ENCODE measurements at regions not wholly inside any gene's neighbourhood (a gene's known extent, or its start where the extent isn't known, plus 50 kb on each side); places are given as distances from the start of the nearest gene placed in this dataset.

- Mint-ChIP-seq H3K4me3 (no peak overlapping the region), H3K4me1 (no peaks in the 10 kb centered on the region), H3K27ac (no peak overlapping the region), H3K9me3 (no peaks in the 10 kb centered on the region), H3K36me3 (no peaks in the 10 kb centered on the region), H3K27me3 (no peaks in the 10 kb centered on the region)
- DNase-seq: no peak
Measured at GRCh38 chr13:107827840-107828549, 387.3 kb downstream of the LIG4 start.

- no peak overlapping the region for H3K27ac Mint-ChIP-seq
- H3K9me3 Mint-ChIP-seq: no peaks in the 10 kb centered on the region
- no peaks in the 10 kb centered on the region for H3K27me3 Mint-ChIP-seq
- no peaks in the 10 kb centered on the region for H3K36me3 Mint-ChIP-seq
- H3K4me3 Mint-ChIP-seq: no peak overlapping the region
- no peaks in the 10 kb centered on the region for H3K4me1 Mint-ChIP-seq
- DNase-seq: no peak
Measured at GRCh38 chr13:107824635-107825034, 390.7 kb downstream of the LIG4 start.

GRCh38 chr13:107822006-107822405 lies 393.3 kb downstream of the LIG4 start:
- no peaks in the 10 kb centered on the region for H3K9me3 Mint-ChIP-seq
- H3K27me3 Mint-ChIP-seq: no peaks in the 10 kb centered on the region
- H3K4me3 Mint-ChIP-seq: no peak overlapping the region
- H3K4me1 Mint-ChIP-seq: no peaks in the 10 kb centered on the region
- H3K36me3 Mint-ChIP-seq: no peaks in the 10 kb centered on the region
- H3K27ac Mint-ChIP-seq: no peak overlapping the region
- DNase-seq: no peak

- no peak for DNase-seq
- Mint-ChIP-seq H3K9me3 (no peaks in the 10 kb centered on the region), H3K36me3 (no peaks in the 10 kb centered on the region), H3K27me3 (no peaks in the 10 kb centered on the region), H3K4me3 (no peak overlapping the region), H3K27ac (no peak overlapping the region), H3K4me1 (no peaks in the 10 kb centered on the region)
Measured at GRCh38 chr13:107821492-107821891, 393.8 kb downstream of the LIG4 start.

- Mint-ChIP-seq H3K9me3 (no peaks in the 10 kb centered on the region), H3K4me1 (no peaks in the 10 kb centered on the region), H3K27ac (no peak overlapping the region), H3K4me3 (no peak overlapping the region), H3K36me3 (no peaks in the 10 kb centered on the region), H3K27me3 (no peaks in the 10 kb centered on the region)
- DNase-seq: no peak
Measured at GRCh38 chr13:107819071-107819470, 396.3 kb downstream of the LIG4 start.

GRCh38 chr13:107817647-107818287 lies 397.6 kb downstream of the LIG4 start:
- H3K4me3 Mint-ChIP-seq: no peak overlapping the region
- H3K27ac Mint-ChIP-seq: no peak overlapping the region
- no peaks in the 10 kb centered on the region for H3K9me3 Mint-ChIP-seq
- no peak for DNase-seq
- H3K27me3 Mint-ChIP-seq: no peaks in the 10 kb centered on the region
- H3K36me3 Mint-ChIP-seq: no peaks in the 10 kb centered on the region
- no peaks in the 10 kb centered on the region for H3K4me1 Mint-ChIP-seq

- Mint-ChIP-seq H3K27ac (no peak overlapping the region), H3K27me3 (no peaks in the 10 kb centered on the region), H3K9me3 (no peaks in the 10 kb centered on the region), H3K4me1 (no peaks in the 10 kb centered on the region), H3K4me3 (no peak overlapping the region), H3K36me3 (no peaks in the 10 kb centered on the region)
- no peak for DNase-seq
Measured at GRCh38 chr13:107812014-107812412, 403.3 kb downstream of the LIG4 start.

- DNase-seq: no peak
- Mint-ChIP-seq H3K36me3 (no peaks in the 10 kb centered on the region), H3K9me3 (no peaks in the 10 kb centered on the region), H3K4me3 (no peak overlapping the region), H3K27ac (no peak overlapping the region), H3K4me1 (no peaks in the 10 kb centered on the region), H3K27me3 (no peaks in the 10 kb centered on the region)
Measured at GRCh38 chr13:107811233-107812013, 403.9 kb downstream of the LIG4 start.

GRCh38 chr13:107809125-107809524 lies 406.2 kb downstream of the LIG4 start:
- DNase-seq: no peak
- no peaks in the 10 kb centered on the region for H3K36me3 Mint-ChIP-seq
- H3K27ac Mint-ChIP-seq: no peak overlapping the region
- no peak overlapping the region for H3K4me3 Mint-ChIP-seq
- H3K27me3 Mint-ChIP-seq: no peaks in the 10 kb centered on the region
- no peaks in the 10 kb centered on the region for H3K9me3 Mint-ChIP-seq
- H3K4me1 Mint-ChIP-seq: no peaks in the 10 kb centered on the region

- H3K27ac Mint-ChIP-seq: no peak overlapping the region
- H3K4me1 Mint-ChIP-seq: no peaks in the 10 kb centered on the region
- H3K4me3 Mint-ChIP-seq: no peak overlapping the region
- H3K36me3 Mint-ChIP-seq: no peaks in the 10 kb centered on the region
- DNase-seq: no peak
- no peaks in the 10 kb centered on the region for H3K27me3 Mint-ChIP-seq
- no peaks in the 10 kb centered on the region for H3K9me3 Mint-ChIP-seq
Measured at GRCh38 chr13:107808389-107808788, 406.9 kb downstream of the LIG4 start.

- Mint-ChIP-seq H3K4me3 (no peak overlapping the region), H3K27me3 (no peaks in the 10 kb centered on the region), H3K36me3 (no peaks in the 10 kb centered on the region), H3K27ac (no peak overlapping the region), H3K4me1 (no peaks in the 10 kb centered on the region), H3K9me3 (no peaks in the 10 kb centered on the region)
- no peak for DNase-seq
Measured at GRCh38 chr13:107807306-107808073, 407.8 kb downstream of the LIG4 start.

GRCh38 chr13:107806726-107807125 lies 408.6 kb downstream of the LIG4 start:
- no peak overlapping the region for H3K27ac Mint-ChIP-seq
- no peaks in the 10 kb centered on the region for H3K9me3 Mint-ChIP-seq
- H3K27me3 Mint-ChIP-seq: no peaks in the 10 kb centered on the region
- no peaks in the 10 kb centered on the region for H3K4me1 Mint-ChIP-seq
- H3K4me3 Mint-ChIP-seq: no peak overlapping the region
- DNase-seq: no peak
- H3K36me3 Mint-ChIP-seq: no peaks in the 10 kb centered on the region

- DNase-seq: no peak
- no peaks in the 10 kb centered on the region for H3K4me1 Mint-ChIP-seq
- no peaks in the 10 kb centered on the region for H3K36me3 Mint-ChIP-seq
- no peak overlapping the region for H3K27ac Mint-ChIP-seq
- no peak overlapping the region for H3K4me3 Mint-ChIP-seq
- no peaks in the 10 kb centered on the region for H3K9me3 Mint-ChIP-seq
- no peaks in the 10 kb centered on the region for H3K27me3 Mint-ChIP-seq
Measured at GRCh38 chr13:107803822-107804495, 411.4 kb downstream of the LIG4 start.

GRCh38 chr13:107801621-107802020 lies 413.7 kb downstream of the LIG4 start:
- no peaks in the 10 kb centered on the region for H3K4me1 Mint-ChIP-seq
- no peaks in the 10 kb centered on the region for H3K9me3 Mint-ChIP-seq
- DNase-seq: no peak
- H3K36me3 Mint-ChIP-seq: no peaks in the 10 kb centered on the region
- H3K27me3 Mint-ChIP-seq: no peaks in the 10 kb centered on the region
- no peak overlapping the region for H3K4me3 Mint-ChIP-seq
- no peak overlapping the region for H3K27ac Mint-ChIP-seq

Measured in activated naive CD8-positive, alpha-beta T cell treated with anti-CD3 and anti-CD28 coated beads for 36 hours (primary cell).